SJSA1 (cell line): ENCODE measurements at regions not wholly inside any gene's neighbourhood (a gene's known extent, or its start where the extent isn't known, plus 50 kb on each side); places are given as distances from the start of the nearest gene placed in this dataset.

Experiments used
- DNase-seq, 2 experiments: peaks; one replicate each; pipeline ENCODE4 v3.0.0-alpha.2; 2015 to 2020; ENCODE audit warnings: low spot score in 2 of 2, low read depth in 1 of 2
- H3K27ac ChIP-seq: fragments of 250-450 bp; sonication (Bioruptor Pico); 2 replicates; pipeline ENCODE4 v1.5.1; 2020; ENCODE audit warnings: mild to moderate bottlenecking, moderate library complexity
- H3K27me3 ChIP-seq: fragments of 250-450 bp; sonication (Bioruptor Pico); replicated peaks from 2 replicates; pipeline ENCODE4 v1.5.1; 2020; ENCODE audit warnings: mild to moderate bottlenecking, moderate library complexity
- H3K36me3 ChIP-seq: fragments of 250-450 bp; sonication (Bioruptor Pico); 2 replicates; pipeline ENCODE4 v1.5.1; 2020; ENCODE audit warnings: mild to moderate bottlenecking
- H3K4me1 ChIP-seq: fragments of 250-450 bp; sonication (Bioruptor Pico); replicated peaks from 2 replicates; pipeline ENCODE4 v1.6.1; 2021; ENCODE audit warnings: mild to moderate bottlenecking
- H3K4me3 ChIP-seq: fragments of 250-450 bp; sonication (Bioruptor Pico); 2 replicates; pipeline ENCODE4 v1.5.1; 2020; ENCODE audit warnings: mild to moderate bottlenecking
- H3K9me3 ChIP-seq: fragments of 250-450 bp; sonication (Bioruptor Pico); replicated peaks from 2 replicates; pipeline ENCODE4 v1.5.1; 2020; ENCODE audit warnings: mild to moderate bottlenecking

DNA sequence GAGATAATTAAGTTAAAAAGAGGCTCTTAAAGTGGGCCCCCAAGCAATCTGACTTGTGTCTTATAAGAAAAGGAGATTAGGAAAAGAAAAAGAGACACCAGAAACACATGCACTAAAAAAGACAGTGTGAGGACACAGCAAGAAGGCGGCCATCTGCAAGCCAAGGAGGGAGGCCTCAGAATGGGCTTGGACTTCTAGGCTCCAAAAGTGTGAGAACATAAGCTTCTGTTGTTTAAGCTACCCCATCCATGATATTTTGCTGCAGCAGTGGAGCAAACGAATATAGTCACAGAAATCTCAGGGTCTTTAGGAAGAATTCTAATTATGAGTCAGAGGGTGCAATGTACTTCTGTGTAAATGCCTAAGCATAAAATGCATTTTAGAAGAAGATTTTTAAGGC is 399.3 kb upstream of the MMADHC start:
- no peak for DNase-seq
- Histone ChIP-seq H3K27ac (no peak overlapping the region), H3K36me3 (no peaks in the 10 kb centered on the region), H3K4me1 (peaks cover 30% of the 10 kb centered on the region), H3K4me3 (no peak overlapping the region), H3K27me3 (no peaks in the 10 kb centered on the region), H3K9me3 (no peaks in the 10 kb centered on the region)

GRCh38 chr2:149984311-149984710 is 396.7 kb upstream of the MMADHC start:
- Histone ChIP-seq H3K36me3 (no peaks in the 10 kb centered on the region), H3K27ac (no peak overlapping the region), H3K4me3 (no peak overlapping the region), H3K9me3 (no peaks in the 10 kb centered on the region), H3K27me3 (no peaks in the 10 kb centered on the region), H3K4me1 (peaks cover 7% of the 10 kb centered on the region)
- DNase-seq: no peak

DNA sequence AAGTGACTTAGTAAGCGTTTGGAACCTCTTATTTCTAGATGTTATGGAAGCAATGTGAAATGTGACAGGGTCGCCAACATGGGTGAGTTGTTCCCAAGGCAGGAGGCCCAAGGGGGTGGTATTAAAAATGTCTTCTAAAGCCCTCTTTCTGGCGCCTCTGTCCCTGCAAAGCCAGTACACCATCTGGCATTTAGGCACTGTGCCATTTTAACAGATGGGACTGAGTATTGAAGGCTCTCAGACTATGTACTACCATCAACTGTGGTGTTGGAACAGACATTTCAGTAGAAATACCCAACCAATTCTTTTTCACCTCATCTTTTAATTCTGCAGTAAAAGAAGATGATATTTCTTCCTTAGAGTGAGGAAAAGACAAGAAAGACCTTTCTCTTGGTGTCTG is 384.5 kb upstream of the MMADHC start:
- no peak overlapping the region for H3K4me3 ChIP-seq
- no peak for DNase-seq
- no peak overlapping the region for H3K27ac ChIP-seq
- no peaks in the 10 kb centered on the region for H3K9me3 ChIP-seq
- H3K36me3 ChIP-seq: no peaks in the 10 kb centered on the region
- no peaks in the 10 kb centered on the region for H3K27me3 ChIP-seq
- H3K4me1 ChIP-seq: no peaks in the 10 kb centered on the region

DNA sequence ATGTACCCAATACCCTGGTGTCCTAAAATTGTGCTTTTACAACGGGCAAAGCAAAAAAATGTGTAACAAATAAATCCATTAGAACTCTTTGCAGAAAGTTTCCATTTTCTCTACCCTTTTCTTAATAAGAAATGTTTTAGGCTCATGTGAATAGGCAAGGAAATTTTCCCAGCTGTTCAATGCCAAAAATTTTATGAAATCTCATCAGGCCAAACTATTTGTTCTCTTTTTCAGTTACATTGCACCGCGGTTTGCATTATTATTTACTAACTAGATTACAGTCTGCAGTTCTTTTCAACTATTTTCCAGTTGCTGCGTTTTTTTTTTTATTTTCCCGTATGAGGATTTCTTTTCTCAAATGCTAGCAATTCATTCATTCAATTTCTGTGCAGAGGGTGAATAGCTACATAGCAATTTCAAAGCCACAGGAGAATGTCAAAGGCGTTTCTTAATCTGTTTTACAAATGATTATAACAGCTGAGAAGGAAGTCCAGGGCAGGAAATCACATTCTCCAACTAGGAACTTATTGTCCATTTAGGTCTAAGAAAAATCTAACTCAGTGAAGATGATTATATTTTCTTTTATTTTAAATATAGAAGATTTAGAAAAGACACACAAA is 367.5 kb upstream of the MMADHC start:
- DNase-seq: no peak
- Histone ChIP-seq H3K27ac (no peak overlapping the region), H3K4me3 (no peak overlapping the region)

GRCh38 chr2:149953627-149954026 is 366.1 kb upstream of the MMADHC start:
- H3K27ac ChIP-seq: no peak overlapping the region
- no peak overlapping the region for H3K4me3 ChIP-seq
- H3K36me3 ChIP-seq: no peaks in the 10 kb centered on the region
- no peaks in the 10 kb centered on the region for H3K27me3 ChIP-seq
- no peaks in the 10 kb centered on the region for H3K4me1 ChIP-seq
- H3K9me3 ChIP-seq: no peaks in the 10 kb centered on the region
- DNase-seq: no peak

More for the DNA sequence above, 367.5 kb upstream of the MMADHC start:
- Histone ChIP-seq H3K36me3 (no peaks in the 10 kb centered on the region), H3K9me3 (no peaks in the 10 kb centered on the region), H3K27me3 (no peaks in the 10 kb centered on the region), H3K4me1 (no peaks in the 10 kb centered on the region)

- Histone ChIP-seq H3K27ac (no peak overlapping the region), H3K4me3 (no peak overlapping the region), H3K9me3 (no peaks in the 10 kb centered on the region), H3K27me3 (no peaks in the 10 kb centered on the region), H3K36me3 (no peaks in the 10 kb centered on the region), H3K4me1 (no peaks in the 10 kb centered on the region)
- DNase-seq: no peak
Observed at GRCh38 chr2:149931486-149931885, 343.9 kb upstream of the MMADHC start.

- H3K27ac ChIP-seq: no peak overlapping the region
- H3K4me1 ChIP-seq: peaks cover 14% of the 10 kb centered on the region; the same call in 1 of the 2 replicates
- peaks cover 2% of the 10 kb centered on the region; the same call in 1 of the 2 replicates for H3K9me3 ChIP-seq
- DNase-seq: no peak
- no peak overlapping the region for H3K4me3 ChIP-seq
- H3K27me3 ChIP-seq: no peaks in the 10 kb centered on the region
- H3K36me3 ChIP-seq: no peaks in the 10 kb centered on the region
Observed at GRCh38 chr2:149928011-149928410, 340.4 kb upstream of the MMADHC start.

GRCh38 chr2:149926149-149926548 is 338.6 kb upstream of the MMADHC start:
- Histone ChIP-seq H3K4me3 (no peak overlapping the region), H3K36me3 (no peaks in the 10 kb centered on the region), H3K4me1 (peaks cover 14% of the 10 kb centered on the region; the same call in 1 of the 2 replicates), H3K9me3 (peaks cover 2% of the 10 kb centered on the region; the same call in 1 of the 2 replicates), H3K27ac (no peak overlapping the region), H3K27me3 (no peaks in the 10 kb centered on the region)
- no peak for DNase-seq

DNA sequence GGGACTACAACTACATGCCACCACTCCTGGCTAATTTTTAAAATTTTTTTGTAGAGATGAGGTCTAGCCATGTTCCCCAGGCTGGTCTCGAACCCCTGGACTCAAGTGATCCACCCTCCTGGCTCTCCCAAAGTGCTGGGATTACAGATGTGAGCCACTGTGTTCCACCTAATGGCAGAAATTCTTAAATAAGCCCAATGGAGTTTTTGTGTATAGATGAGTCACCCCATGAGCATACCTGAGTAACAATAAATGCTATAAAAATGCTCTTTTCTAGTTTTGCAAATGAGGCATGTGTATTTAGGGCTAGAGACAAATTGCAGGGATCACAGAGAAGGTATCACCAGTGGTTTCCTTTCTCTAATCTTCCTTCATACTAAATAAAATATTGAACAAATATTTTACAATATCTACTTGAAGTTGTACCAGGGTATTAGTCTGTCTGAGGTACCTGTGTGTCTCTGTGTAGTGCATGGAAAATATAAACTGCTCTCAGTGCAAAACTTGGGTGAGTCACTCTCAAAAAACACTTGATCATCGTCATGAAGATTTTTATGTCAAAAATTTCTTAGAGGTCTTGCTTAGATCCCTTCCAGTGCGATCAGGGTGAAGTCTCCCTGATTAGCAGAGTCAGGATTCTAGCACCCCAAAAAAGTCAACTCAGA is 337.1 kb upstream of the MMADHC start:
- DNase-seq: peak in 1 of 2 experiments; percentile 12
- peaks cover 14% of the 10 kb centered on the region; the same call in 1 of the 2 replicates for H3K4me1 ChIP-seq
- no peak overlapping the region for H3K27ac ChIP-seq
- H3K27me3 ChIP-seq: no peaks in the 10 kb centered on the region
- no peak overlapping the region for H3K4me3 ChIP-seq
- peaks cover 2% of the 10 kb centered on the region; the same call in 1 of the 2 replicates for H3K9me3 ChIP-seq
- no peaks in the 10 kb centered on the region for H3K36me3 ChIP-seq

- Histone ChIP-seq H3K4me3 (no peak overlapping the region), H3K27me3 (no peaks in the 10 kb centered on the region), H3K4me1 (peaks cover 14% of the 10 kb centered on the region; the same call in 1 of the 2 replicates), H3K27ac (no peak overlapping the region), H3K36me3 (no peaks in the 10 kb centered on the region), H3K9me3 (peaks cover 2% of the 10 kb centered on the region; the same call in 1 of the 2 replicates)
- peak in 1 of 2 experiments; percentile 26 for DNase-seq
Observed at GRCh38 chr2:149924028-149924427, 336.5 kb upstream of the MMADHC start.

GRCh38 chr2:149921911-149922616 is 334.5 kb upstream of the MMADHC start:
- Histone ChIP-seq H3K27ac (no peak overlapping the region), H3K4me1 (peaks cover 14% of the 10 kb centered on the region; the same call in 1 of the 2 replicates), H3K36me3 (no peaks in the 10 kb centered on the region), H3K9me3 (peaks cover 2% of the 10 kb centered on the region; the same call in 1 of the 2 replicates), H3K27me3 (no peaks in the 10 kb centered on the region), H3K4me3 (no peak overlapping the region)
- no peak for DNase-seq

DNA sequence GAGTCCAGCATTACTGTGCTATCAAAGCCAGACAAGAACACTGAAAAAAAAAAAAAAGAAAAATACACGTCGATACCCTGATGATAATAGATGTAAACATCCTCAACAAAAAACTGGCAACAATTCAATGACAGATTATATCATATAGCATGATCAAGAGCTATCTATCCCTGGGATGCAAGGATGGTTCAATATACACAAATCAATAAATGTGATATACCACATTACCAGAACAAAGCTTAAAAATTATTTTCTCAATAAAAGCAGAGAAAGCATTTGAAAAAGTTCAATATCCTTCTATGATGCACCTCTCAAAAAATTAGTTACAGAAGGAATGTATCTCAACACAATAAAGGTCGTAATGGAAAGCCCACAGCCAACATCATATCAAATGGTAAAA is 332.8 kb upstream of the MMADHC start:
- H3K27me3 ChIP-seq: no peaks in the 10 kb centered on the region
- H3K4me1 ChIP-seq: peaks cover 14% of the 10 kb centered on the region; the same call in 1 of the 2 replicates

DNA sequence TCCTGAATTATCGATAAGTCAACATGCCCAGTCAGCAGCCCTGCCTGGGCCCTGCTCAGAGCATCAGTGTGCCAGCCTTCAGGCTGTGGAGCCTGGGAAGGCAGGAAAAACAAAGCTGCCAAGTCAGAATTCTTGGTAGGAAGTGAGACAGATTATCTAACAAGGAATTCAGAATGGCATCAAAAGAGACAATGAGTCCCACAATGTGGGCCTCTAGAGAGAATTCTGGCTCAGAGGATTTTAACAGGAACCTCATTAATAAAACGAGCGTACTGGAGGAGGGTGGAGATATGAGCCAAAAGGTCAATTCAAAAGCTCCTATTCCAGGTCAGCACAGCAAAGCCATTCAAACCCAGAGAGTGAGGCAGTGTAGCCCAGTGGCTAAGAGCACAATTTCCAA is 327.6 kb upstream of the MMADHC start:
- H3K27ac ChIP-seq: no peak overlapping the region
- no peaks in the 10 kb centered on the region for H3K36me3 ChIP-seq
- H3K4me3 ChIP-seq: no peak overlapping the region
- DNase-seq: no peak
- no peaks in the 10 kb centered on the region for H3K4me1 ChIP-seq
- no peaks in the 10 kb centered on the region for H3K27me3 ChIP-seq
- no peaks in the 10 kb centered on the region for H3K9me3 ChIP-seq

More for the DNA sequence above, 332.8 kb upstream of the MMADHC start:
- Histone ChIP-seq H3K9me3 (peaks cover 2% of the 10 kb centered on the region; the same call in 1 of the 2 replicates), H3K36me3 (no peaks in the 10 kb centered on the region), H3K4me3 (no peak overlapping the region), H3K27ac (no peak overlapping the region)
- no peak for DNase-seq
